Lower leg skin (tissue), 4 donors: ENCODE measurements at regions not wholly inside any gene's neighbourhood (a gene's known extent, or its start where the extent isn't known, plus 50 kb on each side); places are given as distances from the start of the nearest gene placed in this dataset.

ENCODE experiments used
- DNase-seq, 2 donors: peaks; one replicate each; pipeline ENCODE4 v3.0.0-alpha.2; 2019; ENCODE audit warnings: low spot score in 2 of 2
- H3K4me3 ChIP-seq: fragments of 200-600 bp; sonication (generic); 2 replicates; pipeline ENCODE4 v1.5.1; 2017; ENCODE audit warnings: mild to moderate bottlenecking, low read depth; ENCODE audit not compliant: poor library complexity, severe bottlenecking
- POLR2A ChIP-seq, 2 donors: fragments of 450-650 bp; IDR thresholded peaks; one replicate each; pipeline ENCODE4 v1.6.1; 2016 to 2017; ENCODE audit warnings: antibody characterized with exemption in 2 of 2, mild to moderate bottlenecking in 1 of 2, moderate library complexity in 1 of 2
- WGBS, 2 donors: methylation state at CpG; one replicate each; pipeline ENCODE4 v1.1.5; 2018; 5-methylcytosine and 5-hydroxymethylcytosine counted together
- intact Hi-C: fragments of 100-400 bp; cut with DNase I; formaldehyde crosslinking; loops from one replicate; pipeline ENCODE4 v1.15.0; 2023; ENCODE audit warnings: low total_unique reads
- TF ChIP-seq, protein P1 (sequence below), 3 donors: fragments of 450-650 bp; IDR thresholded peaks; one replicate each; pipeline ENCODE4 v1.5.1; 2016; ENCODE audit warnings: antibody characterized with exemption in 3 of 3, mild to moderate bottlenecking in 3 of 3, moderate library complexity in 2 of 3

DNA sequence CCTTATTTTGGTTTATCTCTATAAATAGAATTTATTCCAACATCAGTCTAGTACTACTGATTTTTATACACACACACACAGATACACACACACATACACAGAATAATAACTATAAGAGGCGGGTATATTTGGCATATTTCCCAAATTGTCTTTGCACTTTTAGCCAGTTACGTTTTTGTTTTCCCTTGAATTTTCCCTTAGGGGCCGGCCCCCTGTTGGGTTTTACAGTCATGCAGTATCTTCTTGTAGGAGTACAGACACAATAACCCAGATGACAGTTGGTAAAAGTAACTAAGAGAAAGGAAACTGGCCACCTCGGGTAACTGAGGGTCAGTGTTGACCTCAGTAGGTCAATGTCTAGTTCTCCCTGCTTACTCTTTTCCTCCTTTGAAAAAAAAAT is 50.9 kb downstream of the DISP1 start:
- intact Hi-C loops: no loop called here
- WGBS, 2 donors: 81 to 83% methylated on average over 4 of the region's 4 CpGs
- TF ChIP-seq POLR2A (IDR thresholded peaks at IDR 0.05): no peak
- TF ChIP-seq, protein P1, sequence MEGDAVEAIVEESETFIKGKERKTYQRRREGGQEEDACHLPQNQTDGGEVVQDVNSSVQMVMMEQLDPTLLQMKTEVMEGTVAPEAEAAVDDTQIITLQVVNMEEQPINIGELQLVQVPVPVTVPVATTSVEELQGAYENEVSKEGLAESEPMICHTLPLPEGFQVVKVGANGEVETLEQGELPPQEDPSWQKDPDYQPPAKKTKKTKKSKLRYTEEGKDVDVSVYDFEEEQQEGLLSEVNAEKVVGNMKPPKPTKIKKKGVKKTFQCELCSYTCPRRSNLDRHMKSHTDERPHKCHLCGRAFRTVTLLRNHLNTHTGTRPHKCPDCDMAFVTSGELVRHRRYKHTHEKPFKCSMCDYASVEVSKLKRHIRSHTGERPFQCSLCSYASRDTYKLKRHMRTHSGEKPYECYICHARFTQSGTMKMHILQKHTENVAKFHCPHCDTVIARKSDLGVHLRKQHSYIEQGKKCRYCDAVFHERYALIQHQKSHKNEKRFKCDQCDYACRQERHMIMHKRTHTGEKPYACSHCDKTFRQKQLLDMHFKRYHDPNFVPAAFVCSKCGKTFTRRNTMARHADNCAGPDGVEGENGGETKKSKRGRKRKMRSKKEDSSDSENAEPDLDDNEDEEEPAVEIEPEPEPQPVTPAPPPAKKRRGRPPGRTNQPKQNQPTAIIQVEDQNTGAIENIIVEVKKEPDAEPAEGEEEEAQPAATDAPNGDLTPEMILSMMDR (IDR thresholded peaks at IDR 0.05): no peak
- H3K4me3 ChIP-seq: no peak overlapping the region
- no peak for DNase-seq

DNA sequence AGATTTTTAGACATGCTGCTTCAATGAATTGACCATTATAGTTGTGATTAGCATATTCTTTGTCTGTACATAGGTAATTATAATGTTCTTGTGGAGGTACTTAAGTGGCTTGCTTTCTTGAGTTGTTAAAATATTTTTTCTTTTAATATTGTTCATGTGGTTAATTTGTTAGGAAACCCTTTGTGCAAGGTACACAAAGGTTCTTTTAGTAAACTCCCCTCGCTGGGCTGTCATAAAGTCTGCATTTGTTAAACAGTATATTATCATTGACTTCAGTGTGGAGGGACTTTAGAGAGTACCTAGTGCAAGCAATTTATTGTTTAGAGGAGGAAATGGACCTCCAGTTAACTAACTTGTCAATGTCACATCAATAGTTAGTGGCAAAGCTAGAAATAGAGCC is 52.5 kb downstream of the DISP1 start:
- intact Hi-C loops: no loop called here
- TF ChIP-seq POLR2A (IDR thresholded peaks at IDR 0.05): no peak
- TF ChIP-seq, protein P1 (IDR thresholded peaks at IDR 0.05): no peak
- no peak for DNase-seq

DNA sequence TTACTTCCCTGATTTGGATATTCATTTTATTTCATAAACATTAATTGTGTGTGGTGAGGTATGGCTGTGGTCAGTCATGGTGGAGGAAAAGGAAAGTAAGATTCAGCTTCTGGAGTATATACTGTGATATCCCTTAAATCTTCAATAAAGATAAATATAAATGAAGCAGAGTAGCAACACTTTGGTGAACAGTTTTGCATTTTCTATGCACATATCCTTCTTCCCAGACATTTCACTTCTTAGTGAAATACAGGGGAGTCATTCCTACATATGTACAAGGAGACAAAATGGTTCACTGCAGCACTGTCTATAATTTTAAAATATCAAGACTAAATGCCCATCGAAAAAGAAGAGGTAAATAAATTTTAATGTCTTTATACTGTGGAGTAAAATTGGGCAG is 61.3 kb downstream of the DISP1 start:
- DNase-seq: no peak
- intact Hi-C loops: no loop called here
- H3K4me3 ChIP-seq: no peak overlapping the region
- WGBS, 2 donors: 88 to 93% methylated on average over 1 of the region's 1 CpG
- TF ChIP-seq, protein P1 (IDR thresholded peaks at IDR 0.05): no peak
- TF ChIP-seq POLR2A (IDR thresholded peaks at IDR 0.05): no peak

More for the DNA sequence above, 52.5 kb downstream of the DISP1 start:
- H3K4me3 ChIP-seq: no peak overlapping the region
- 81 to 83% methylated on average over 1 of the region's 1 CpG for WGBS, 2 donors

DNA sequence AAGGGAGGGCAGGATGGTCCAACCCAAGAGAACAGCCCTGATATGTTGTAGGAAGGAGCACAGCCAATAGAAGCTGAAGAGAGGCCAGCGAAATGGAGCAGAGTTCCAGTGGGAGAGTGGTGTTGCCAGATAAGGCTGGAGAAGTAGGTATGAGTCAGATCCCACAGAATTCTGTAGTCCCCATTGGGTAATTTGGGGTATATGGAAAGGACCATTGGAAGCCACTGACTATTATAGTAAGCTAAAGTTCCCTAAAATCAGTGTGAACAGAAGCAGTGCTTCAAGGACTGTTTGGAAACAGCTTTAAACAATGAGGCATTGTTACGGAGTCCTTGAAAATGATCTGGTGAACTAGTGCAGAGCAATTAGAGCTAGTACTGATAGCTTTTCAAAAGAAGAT is 63.0 kb downstream of the DISP1 start:
- DNase-seq: no peak
- intact Hi-C loops: no loop called here
- TF ChIP-seq, protein P1 (IDR thresholded peaks at IDR 0.05): no peak
- WGBS, 2 donors: 84 to 90% methylated on average over 2 of the region's 2 CpGs
- no peak overlapping the region for H3K4me3 ChIP-seq

DNA sequence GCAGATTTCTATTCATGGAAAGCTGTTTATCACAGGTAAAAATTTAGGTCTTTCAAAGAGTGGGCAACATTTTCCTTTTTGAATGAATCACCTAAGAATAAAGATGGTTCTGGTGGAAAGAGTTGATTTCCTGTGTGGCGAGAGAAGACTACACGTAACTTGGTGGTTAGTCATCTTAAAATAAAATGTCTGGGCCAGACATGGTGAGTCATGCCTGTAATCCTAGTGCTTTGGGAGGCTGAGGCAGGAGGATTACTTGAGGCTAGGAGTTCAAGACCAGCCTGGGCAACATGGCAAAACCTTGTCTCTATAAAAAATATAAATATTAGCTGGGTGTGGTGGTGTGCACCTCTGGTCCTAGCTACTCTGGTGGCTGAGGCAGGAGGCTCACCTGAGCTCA is 65.7 kb downstream of the DISP1 start:
- WGBS, 2 donors: 65 to 70% methylated on average over 2 of the region's 2 CpGs
- no peak for DNase-seq
- intact Hi-C loops: no loop called here
- TF ChIP-seq POLR2A (IDR thresholded peaks at IDR 0.05): no peak
- TF ChIP-seq, protein P1 (IDR thresholded peaks at IDR 0.05): no peak
- no peak overlapping the region for H3K4me3 ChIP-seq

DNA sequence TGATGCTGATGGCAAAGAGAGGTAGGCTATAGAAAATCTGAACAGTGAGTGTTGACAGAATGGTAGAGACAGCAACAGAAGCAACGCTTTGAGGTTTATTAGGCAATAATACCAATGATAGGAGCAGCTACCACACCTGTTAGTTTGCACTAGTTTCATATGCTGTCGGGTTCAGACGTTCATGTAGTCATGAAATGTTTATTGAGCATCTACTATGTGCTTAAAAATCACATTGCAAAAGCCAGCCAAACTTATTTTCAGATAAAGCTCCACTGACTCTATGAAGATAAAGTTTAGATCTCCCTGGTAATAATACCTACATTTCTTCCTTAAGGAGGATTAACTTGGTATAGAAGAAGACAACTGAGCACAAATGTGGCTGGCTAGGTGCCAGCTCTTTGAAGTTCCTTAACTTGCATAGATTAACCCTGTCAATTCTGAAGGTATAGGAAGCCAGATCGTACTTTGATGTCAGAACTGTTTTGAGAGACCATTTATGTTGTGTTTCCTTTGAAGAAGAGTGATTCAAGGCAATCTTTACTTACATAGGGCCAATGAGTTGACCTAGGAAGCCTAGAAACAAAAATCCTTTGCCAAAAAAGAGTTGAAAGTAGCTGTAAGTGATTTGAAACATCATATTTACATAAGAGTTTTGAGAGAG is 71.5 kb downstream of the DISP1 start:
- 54 to 66% methylated on average over 4 of the region's 4 CpGs for WGBS, 2 donors
- DNase-seq: no peak
- TF ChIP-seq POLR2A (IDR thresholded peaks at IDR 0.05): no peak
- TF ChIP-seq, protein P1 (IDR thresholded peaks at IDR 0.05): no peak
- H3K4me3 ChIP-seq: no peak overlapping the region
- intact Hi-C loops: no loop called here
